IPS-18c (cell line): ENCODE measurements at regions not wholly inside any gene's neighbourhood (a gene's known extent, or its start where the extent isn't known, plus 50 kb on each side); places are given as distances from the start of the nearest gene placed in this dataset.
A peak's percentile ranks its signal among the peaks of the same experiment; 100 is the strongest.

Experiments used
- H3K4me3 ChIP-seq: 2 replicates; pipeline ENCODE4 v1.7.0; 2013; ENCODE audit warnings: low read depth, mild to moderate bottlenecking, low read length, moderate library complexity; ENCODE audit not compliant: insufficient read depth
- H3K9me3 ChIP-seq: one replicate; pipeline ENCODE4 v1.6.1; 2013; ENCODE audit warnings: mild to moderate bottlenecking, low read length, moderate library complexity; ENCODE audit not compliant: control insufficient read depth, insufficient read depth

DNA sequence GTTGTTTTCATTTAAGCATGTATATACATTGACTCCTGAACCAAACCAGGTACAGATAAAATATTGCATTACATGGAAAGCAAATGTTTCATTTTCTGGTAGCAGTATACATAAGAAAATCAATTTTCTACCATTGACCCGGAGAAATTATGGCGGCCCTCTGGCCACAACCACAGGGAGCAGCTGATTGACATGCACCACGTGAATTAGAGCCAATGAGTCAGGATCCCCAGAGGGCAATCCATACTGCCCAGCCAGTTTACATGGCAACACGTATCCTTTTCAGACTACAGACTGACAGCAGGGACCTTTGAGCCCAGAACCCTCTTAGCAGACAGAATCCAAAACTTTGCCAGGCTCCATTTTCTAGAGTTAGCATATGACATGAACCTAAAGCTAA, 272.2 kb upstream of the NEBL start:
- peaks cover 2% of the 10 kb centered on the region for H3K9me3 ChIP-seq

DNA sequence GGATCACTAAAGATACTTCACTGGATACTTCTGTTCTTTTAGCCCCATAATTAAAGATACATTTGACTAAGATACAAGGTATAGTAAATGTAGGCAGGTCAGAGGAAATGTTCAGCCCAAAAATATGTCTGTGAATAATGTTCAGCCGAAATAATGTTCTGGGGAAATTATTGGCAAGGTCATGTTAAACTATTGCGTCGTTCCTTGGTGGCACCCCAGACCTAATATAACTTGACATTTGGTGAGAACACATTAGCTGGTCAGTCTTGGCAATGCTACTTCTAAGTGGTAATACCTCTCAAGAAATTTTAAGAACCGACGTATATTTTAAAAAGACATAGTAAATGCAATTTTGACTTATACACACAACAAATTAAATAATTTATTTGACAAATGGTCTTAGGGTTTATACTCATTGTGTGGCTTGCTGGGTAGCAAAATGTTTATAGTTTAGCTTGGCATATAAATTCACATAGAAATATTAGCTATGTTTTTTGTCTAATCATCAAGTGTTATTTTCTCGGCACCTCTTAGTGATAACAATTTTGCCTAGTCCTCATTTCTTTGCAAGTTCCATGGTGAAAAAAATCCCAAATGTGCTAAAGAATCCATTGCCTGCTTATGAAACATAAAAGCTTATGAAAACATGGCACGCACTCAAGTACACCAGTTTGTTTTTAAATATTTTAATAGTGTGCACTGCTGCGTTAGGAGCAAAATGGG, 270.3 kb upstream of the NEBL start:
- Histone ChIP-seq H3K9me3 (no peaks in the 10 kb centered on the region), H3K4me3 (no peak overlapping the region)

More for the DNA sequence above, 272.2 kb upstream of the NEBL start:
- H3K4me3 ChIP-seq, result no peak overlapping the region

DNA sequence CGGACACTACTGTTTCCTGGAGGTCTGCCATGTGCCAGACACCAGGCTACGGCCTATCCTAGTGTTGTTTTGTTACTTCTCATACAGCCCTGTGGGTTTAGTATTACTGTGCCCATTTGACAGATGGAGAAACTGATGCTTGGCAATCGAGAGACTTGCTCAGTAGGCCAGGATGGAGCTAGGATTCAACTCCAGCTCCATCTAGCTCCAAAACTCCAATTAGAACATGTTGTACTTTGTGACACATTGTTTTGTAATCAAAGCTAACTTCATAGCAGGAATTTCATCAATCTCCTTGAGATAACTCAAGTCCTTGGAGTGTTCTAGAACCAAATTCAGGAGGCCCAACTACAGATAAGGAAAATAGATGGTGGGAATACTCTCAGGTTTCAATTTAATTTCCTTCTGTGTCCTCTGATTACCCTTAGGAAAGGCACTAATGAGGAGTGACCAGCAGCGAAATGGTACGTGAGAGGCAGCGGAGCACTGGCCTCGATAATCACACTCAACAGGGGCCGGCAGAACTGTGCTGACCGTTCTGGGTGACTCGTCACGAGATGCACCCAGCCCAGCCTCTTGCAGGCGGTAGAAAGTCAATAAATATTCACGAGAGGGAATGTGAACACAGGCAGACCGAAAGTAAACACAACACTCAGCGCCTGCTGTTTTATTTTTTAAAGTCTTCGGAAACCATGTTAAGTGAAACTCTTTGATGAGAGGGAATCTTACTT, 269.6 kb upstream of the NEBL start:
- H3K4me3 ChIP-seq, result no peak overlapping the region
- no peaks in the 10 kb centered on the region for H3K9me3 ChIP-seq

DNA sequence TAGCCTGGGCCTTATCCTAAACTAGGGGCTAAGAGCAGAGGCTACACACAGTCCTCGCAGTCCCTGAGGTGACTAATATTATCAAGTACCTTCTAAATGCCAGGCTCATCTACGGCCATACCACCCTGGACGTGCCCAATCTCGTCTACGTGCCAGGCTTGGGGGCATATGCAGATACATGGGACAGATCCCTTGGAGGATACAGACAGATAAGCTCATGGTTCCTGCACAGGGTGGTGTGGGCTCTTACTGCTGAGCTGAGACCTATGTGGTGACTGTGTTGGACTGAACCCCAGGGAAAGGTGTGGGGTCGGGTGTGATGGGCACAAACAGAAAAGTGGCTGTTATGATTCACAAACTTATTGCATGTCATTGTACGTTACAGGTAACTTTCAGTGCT, 268.4 kb upstream of the NEBL start:
- Histone ChIP-seq H3K9me3 (no peaks in the 10 kb centered on the region), H3K4me3 (no peak overlapping the region)

DNA sequence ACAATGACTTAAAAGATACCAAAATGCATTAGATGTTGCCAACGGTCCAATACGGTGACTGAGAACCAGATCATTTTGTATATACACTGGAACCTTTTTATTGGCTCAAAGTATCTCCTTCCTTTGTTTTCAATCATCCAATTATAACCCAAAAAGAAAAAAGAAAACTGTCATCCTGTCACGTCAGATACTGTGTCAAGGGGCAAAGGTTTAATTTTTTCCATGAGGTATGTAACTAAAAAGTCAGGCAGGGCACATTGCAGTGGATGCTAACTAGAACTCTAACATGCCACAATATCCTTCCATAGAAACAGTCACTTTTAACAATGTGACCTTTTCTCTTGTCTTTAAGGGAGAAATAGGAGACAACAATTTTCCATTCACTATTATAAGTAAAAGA, 267.6 kb upstream of the NEBL start:
- H3K4me3 ChIP-seq, result no peak overlapping the region
- H3K9me3 ChIP-seq, result no peaks in the 10 kb centered on the region

DNA sequence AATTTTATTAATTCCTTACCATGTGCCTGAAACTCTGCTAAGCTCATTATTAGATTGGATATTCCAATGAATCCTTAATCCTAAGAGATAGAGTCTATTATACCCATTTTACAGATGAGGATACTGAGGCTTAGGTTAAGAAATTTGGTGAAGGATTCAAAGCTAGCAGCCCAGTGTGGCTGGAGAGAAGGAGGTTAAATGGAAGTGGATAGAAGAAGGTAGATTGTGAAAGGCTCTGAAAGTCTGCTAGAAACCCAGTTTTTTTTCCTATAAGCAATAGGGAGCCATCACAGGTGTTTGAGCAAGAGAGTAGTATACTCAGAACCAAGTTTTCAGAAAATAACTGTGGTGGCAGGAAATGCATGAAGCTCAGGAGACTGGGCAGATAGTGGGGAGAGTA, 265.8 kb upstream of the NEBL start:
- Histone ChIP-seq H3K4me3 (no peak overlapping the region), H3K9me3 (no peaks in the 10 kb centered on the region)

DNA sequence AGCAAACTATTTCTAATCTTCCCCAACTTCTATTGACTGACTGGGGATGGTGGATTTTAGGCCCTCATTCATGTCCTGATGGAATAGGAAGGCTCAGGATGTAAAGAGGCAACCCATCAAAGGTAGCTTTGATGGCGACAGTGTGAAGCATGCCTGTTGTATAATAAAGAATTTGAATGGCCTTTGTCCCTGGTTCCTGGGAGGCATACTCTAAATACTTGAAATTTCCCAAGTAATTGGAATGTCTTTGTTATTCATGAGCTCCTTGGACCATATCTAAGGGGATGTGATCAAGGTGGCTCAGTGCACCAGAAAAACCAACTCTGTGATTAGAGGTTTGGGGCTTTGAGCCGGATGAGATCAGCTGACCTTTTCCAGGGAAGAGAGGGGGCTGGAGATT, 264.5 kb upstream of the NEBL start:
- Histone ChIP-seq H3K4me3 (no peak overlapping the region), H3K9me3 (no peaks in the 10 kb centered on the region)

DNA sequence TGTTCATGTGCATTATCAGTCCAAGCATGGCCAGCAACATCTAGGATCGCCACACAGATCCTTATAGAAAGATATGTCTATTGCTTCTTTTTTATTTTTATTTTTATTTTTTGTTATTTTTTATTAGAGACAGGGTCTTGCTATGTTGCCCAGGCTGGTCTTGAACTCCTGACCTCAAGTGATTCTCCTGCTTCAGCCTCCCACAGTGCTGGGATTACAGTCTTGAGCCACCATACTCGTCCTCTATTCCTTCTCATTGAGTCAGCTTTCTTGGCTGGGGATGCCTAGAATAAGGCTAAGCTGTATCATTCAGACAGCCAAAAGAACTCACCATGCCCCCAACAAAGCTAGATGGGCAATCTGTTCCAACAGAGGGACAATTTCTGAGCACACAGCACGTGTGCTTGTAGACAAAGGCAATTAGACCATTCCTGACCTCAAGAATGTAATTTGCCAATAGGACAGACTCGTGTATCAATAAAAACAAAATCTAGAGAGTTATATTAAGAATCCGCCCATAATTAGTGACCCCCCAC, 264.0 kb upstream of the NEBL start:
- Histone ChIP-seq H3K9me3 (no peaks in the 10 kb centered on the region), H3K4me3 (no peak overlapping the region)

DNA sequence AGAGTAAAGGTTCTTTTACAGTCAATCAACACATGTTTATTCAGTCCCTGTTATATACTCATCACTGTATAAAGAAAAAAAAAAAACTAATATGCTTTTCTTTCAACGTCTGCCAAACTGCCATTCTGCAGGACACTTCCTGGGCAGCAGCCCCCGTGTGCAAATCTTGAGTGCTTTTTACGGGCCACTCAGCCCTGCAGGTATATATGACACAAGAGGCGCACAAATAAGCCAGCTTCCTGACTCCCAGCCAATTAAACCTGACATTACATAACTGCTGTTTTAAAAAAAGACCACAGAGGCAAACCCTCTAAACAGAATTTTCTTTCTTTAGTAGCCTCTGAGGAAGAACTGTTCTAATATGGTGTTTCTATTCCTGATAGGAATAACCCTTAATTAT, 263.0 kb upstream of the NEBL start:
- no peak overlapping the region for H3K4me3 ChIP-seq
- no peaks in the 10 kb centered on the region for H3K9me3 ChIP-seq

DNA sequence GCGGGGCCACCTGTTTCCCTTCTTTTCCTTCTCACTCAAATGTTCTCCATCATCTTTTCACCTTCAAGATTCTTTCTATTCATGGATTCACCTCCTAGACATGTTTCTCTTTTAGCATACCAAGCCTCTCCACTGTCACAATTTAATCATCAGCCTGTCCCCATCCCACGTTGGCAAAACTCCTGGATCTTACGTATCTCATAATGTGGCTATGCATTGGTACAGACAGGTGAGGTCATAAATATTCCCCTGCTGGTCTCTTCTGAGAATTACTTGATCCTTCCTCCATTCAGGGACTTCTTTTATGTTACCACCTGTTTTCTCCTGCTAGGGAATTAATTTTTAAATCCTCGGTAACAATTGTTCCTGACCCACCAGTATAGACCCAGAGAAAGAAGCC, 262.6 kb upstream of the NEBL start:
- Histone ChIP-seq H3K4me3 (no peak overlapping the region), H3K9me3 (no peaks in the 10 kb centered on the region)

DNA sequence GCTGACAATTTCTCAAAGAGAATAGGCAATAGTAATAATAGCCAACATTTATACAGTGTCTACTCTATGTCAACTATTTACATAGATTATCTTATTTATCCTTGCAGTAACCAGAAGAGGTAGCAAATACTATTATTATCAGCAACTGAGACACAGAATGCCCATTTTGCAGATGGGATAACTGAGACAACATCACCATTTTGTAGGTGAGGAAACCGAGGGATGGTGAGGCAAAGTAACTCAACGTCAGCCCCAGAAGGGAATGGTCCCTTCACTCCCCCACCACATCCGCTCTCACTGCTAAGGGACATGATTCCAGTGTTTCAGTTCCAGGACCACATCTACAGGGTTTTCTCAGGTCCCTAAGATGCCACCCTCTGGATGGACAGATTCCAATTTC, 261.2 kb upstream of the NEBL start:
- H3K9me3 ChIP-seq, result no peaks in the 10 kb centered on the region
- H3K4me3 ChIP-seq, result no peak overlapping the region

DNA sequence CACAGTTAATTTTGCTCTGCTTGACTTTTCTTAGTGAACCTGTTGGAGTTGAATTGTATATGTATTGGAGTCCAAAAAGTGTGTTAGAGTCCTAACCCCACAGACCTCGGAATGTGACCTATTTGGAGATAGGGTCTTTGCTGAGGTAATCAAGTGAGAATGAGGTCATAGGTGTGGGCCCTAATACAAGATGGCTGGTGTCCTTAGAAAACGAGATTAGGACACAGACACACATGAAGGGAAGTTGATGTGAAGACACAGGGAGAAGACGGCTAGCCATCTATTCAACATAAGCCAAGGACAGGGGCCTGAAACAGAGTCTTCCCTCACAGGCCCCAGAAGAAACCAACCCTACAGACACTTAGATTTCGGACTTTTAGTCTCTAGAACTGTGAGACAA, 260.6 kb upstream of the NEBL start:
- H3K9me3 ChIP-seq, result no peaks in the 10 kb centered on the region

DNA sequence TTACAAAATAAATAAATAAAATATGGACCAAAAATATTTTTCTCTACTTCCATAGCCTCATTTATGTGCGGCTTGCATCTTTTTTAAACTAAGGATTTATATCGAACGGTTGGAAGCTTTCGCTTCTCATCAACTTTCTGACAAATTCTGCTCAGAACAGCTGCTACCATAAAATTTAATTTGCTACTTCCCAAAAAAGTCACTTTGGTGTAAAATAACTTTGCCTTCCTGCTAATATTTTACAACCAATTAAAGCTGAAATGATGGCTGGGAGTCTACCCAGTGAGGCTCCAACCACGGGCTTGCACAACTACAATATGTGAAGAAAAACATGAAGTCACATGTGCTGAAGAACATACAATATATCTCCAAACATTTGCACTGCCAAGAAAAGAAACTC, 253.1 kb upstream of the NEBL start:
- Histone ChIP-seq H3K4me3 (no peak overlapping the region), H3K9me3 (no peaks in the 10 kb centered on the region)

More for the DNA sequence above, 260.6 kb upstream of the NEBL start:
- H3K4me3 ChIP-seq, result no peak overlapping the region

DNA sequence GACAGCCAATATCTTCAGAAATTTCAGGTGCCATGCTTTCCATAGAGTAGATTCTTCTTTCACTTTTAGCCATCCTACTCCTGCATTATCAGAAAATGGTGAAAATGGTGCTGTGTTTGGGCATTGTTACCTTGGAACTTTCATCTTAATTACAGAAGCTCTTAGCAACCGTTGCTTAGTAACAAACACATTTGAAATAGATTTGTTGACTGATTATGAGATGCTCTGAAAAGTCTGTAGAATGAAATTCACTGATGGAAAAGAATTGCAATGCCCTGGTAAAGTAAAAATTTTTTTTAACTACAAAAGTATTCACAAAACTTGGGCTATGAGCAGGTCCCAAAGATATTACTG, 249.3 kb upstream of the NEBL start:
- Histone ChIP-seq H3K9me3 (no peaks in the 10 kb centered on the region), H3K4me3 (no peak overlapping the region)

DNA sequence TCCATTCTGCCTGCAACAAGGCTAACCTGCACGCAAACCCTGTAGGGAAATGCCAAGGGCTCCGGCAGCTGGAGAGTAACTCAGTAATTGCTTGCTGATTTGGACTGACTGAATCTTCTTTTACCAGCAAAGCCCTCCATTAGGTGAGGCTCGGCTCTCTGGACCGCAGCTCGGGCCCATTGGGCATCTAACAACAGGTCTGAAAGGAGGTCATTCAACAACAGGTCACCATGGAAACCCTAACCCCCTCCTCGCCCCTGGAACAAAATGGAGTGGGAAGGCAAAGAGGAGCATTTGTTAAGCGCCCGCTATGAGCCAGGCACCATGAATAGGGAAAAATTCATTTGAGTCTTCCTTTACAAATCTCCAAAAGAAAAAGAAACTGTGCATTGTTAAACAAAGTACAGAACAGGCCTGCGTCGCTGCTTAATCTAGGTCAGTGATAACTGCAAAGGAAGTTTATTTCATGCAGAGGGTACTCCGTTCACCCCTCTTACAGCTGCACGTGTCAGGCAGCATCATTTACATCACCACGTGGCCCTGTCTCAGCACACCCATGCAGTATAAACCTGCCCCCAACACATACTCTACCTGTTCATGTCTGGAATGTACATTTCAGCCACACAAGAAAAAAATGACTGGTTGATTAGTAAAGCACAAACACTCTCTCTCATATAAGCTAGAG, 248.8 kb upstream of the NEBL start:
- Histone ChIP-seq H3K9me3 (no peaks in the 10 kb centered on the region), H3K4me3 (peak overlapping the region; percentile 9; the same call in 1 of the 2 replicates)

DNA sequence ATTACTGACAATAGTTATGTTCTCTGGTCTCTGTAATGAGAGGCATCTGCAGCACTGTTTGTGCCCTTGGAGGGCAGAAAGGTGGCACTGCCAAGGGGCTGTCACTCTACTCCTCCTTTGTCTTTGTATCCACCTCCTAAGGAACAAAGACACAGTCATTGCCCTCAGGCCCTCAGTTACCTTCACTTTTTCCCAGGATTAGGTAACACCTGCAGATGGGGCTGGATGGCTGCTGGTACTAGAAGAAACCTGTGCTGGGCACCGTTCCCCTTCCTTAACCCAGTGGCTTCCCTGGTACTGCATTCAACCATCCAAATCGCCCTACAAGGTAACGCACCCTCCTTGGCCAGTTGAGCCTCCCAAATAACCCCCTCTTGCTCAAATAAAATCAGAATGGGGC, 246.9 kb upstream of the NEBL start:
- Histone ChIP-seq H3K4me3 (no peak overlapping the region), H3K9me3 (no peaks in the 10 kb centered on the region)

DNA sequence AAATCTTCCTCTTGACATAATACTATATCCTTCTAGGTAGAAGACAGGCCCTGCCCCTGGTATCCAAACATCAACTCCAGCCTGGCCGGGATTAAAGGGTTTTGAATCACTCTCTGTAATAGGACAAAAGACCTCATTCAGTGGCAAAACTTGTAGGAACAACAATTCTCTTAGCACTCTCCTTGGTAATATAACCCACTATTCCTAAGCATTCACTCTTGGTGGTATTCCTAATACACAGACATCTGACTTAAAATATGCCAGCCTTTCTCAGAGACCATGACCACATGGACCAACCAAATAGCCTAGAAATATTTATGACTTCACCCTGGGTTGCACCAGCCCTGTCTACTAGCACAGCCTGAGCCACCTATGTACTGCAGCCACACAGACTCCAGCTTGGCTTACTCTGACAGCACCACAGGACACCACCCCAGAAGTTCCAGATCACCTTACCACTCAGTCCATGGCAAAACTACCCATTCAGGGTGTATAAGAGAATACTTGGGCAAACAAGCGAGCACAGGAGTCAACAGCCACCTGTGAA, 244.9 kb upstream of the NEBL start:
- Histone ChIP-seq H3K4me3 (no peak overlapping the region), H3K9me3 (no peaks in the 10 kb centered on the region)
